ENCODE measurements at regions not wholly inside any gene's neighbourhood (a gene's known extent, or its start where the extent isn't known, plus 50 kb on each side); places are given as distances from the start of the nearest gene placed in this dataset.

DNA sequence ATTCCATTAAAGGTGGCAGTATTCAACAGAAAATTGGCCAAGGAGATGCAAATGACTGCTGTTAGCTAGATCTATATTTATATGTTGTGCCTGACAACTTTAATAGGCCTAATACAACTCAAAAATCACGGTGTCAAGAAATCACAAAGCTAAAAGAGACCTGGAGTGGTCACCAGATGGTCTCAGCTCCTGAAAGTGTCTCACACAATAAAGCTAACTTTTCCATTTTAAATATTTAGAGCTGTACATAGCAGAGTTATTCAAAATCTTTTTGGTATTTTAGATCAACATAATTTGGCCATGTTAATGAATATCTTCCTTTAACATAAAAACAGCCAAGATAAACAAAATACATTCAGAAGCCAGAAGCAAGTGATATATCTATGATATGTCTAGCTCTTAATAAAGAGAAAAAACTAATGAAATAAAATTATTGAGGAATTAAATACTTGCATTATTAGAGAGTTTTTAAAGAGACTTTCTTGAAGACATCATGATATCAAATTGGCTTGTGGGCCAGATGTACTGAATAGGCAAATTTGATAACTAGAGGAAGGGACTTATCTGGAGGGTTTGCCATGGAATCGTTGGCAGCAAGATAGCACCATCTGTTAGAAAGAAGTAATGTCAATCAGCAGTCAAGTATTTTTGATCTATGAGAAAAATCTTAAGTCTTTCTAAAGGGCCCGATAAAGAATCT, 84.9 kb upstream of the SCAF8 start:
- Mint-ChIP-seq H3K36me3 (no peaks in the 10 kb centered on the region), H3K27ac (no peak overlapping the region), H3K9me3 (peaks cover 0 to 3% (median 2%) of the 10 kb centered on the region in 7 donors), H3K4me3 (no peak overlapping the region), H3K27me3 (ENCODE audit: low read depth in 3 of 3) (peaks cover 0 to 3% (median 0%) of the 10 kb centered on the region in 3 donors), H3K4me1 (peaks cover 15% of the 10 kb centered on the region)
- intact Hi-C loops (cut with micrococcal nuclease): no loop called here
- H2AFZ ChIP-seq (ENCODE audit: insufficient read depth, low read depth, low read length, poor library complexity, severe bottlenecking): no peak overlapping the region
- H3K36me3 ChIP-seq (replicated peaks in 1 of 2; ENCODE audit: control insufficient read depth in 1 of 2, insufficient read depth in 2 of 2, low read length in 2 of 2): no peaks in the 10 kb centered on the region
- H4K20me1 ChIP-seq (ENCODE audit: insufficient read depth, low read length): no peaks in the 10 kb centered on the region
- TF ChIP-seq, protein P1, sequence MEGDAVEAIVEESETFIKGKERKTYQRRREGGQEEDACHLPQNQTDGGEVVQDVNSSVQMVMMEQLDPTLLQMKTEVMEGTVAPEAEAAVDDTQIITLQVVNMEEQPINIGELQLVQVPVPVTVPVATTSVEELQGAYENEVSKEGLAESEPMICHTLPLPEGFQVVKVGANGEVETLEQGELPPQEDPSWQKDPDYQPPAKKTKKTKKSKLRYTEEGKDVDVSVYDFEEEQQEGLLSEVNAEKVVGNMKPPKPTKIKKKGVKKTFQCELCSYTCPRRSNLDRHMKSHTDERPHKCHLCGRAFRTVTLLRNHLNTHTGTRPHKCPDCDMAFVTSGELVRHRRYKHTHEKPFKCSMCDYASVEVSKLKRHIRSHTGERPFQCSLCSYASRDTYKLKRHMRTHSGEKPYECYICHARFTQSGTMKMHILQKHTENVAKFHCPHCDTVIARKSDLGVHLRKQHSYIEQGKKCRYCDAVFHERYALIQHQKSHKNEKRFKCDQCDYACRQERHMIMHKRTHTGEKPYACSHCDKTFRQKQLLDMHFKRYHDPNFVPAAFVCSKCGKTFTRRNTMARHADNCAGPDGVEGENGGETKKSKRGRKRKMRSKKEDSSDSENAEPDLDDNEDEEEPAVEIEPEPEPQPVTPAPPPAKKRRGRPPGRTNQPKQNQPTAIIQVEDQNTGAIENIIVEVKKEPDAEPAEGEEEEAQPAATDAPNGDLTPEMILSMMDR (IDR thresholded peaks at IDR 0.05): no peak
- 25% methylated on average over 1 of the region's 3 CpGs for WGBS (ENCODE audit: insufficient coverage)
- no peaks in the 10 kb centered on the region for H3K4me1 ChIP-seq (ENCODE audit: control insufficient read depth in 1 of 2, insufficient read depth in 2 of 2, low read length in 2 of 2)
- no peak for DNase-seq
- no peak overlapping the region for H3K4me2 ChIP-seq (replicated peaks; ENCODE audit: extremely low read depth, low read length, poor library complexity, severe bottlenecking)
- no peak overlapping the region for H3K4me3 ChIP-seq (replicated peaks in 1 of 3; ENCODE audit: low read depth in 2 of 3, low read length in 3 of 3)
- H3K9ac ChIP-seq (ENCODE audit: insufficient read depth, low read length, poor library complexity, severe bottlenecking): no peak overlapping the region
- H3K27me3 ChIP-seq (ENCODE audit: control insufficient read depth in 2 of 2, insufficient read depth in 2 of 2, low read length in 2 of 2): no peaks in the 10 kb centered on the region
- H3K9me3 ChIP-seq (replicated peaks in 1 of 2; ENCODE audit: control insufficient read depth in 1 of 2, insufficient read depth in 1 of 2, low read length in 2 of 2): no peaks in the 10 kb centered on the region
- H3K79me2 ChIP-seq (ENCODE audit: insufficient read depth, low read length): no peaks in the 10 kb centered on the region
- no peak overlapping the region for H3K27ac ChIP-seq (ENCODE audit: low read depth in 1 of 2, low read length in 2 of 2)

DNA sequence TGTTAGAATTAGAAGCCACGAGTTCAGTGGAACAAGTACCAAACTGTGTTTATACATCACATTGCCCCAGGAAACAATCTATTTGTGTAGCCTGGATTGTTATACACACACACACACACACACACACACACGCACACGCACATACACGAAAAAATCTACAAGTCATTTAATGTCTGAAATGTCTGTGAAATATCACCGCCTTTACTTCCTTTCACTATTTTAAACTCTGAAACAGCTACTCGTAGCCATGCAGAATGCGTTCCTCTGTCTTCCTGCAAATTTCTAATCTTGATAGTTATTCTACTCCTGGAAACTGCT, 84.4 kb upstream of the SCAF8 start:
- 60% methylated on average over 1 of the region's 7 CpGs for WGBS (ENCODE audit: insufficient coverage)
- H3K27me3 Mint-ChIP-seq (ENCODE audit: low read depth in 3 of 3): peaks cover 0 to 3% (median 0%) of the 10 kb centered on the region in 3 donors
- peak overlapping the region in 1 of 7 donors; percentile 8 for H3K27ac Mint-ChIP-seq
- no peak overlapping the region for H3K4me2 ChIP-seq (replicated peaks; ENCODE audit: extremely low read depth, low read length, poor library complexity, severe bottlenecking)
- H4K20me1 ChIP-seq (ENCODE audit: insufficient read depth, low read length): no peaks in the 10 kb centered on the region
- H3K4me1 Mint-ChIP-seq: peaks cover 15% of the 10 kb centered on the region
- DNase-seq: no peak
- H3K9me3 ChIP-seq (replicated peaks in 1 of 2; ENCODE audit: control insufficient read depth in 1 of 2, insufficient read depth in 1 of 2, low read length in 2 of 2): no peaks in the 10 kb centered on the region
- H3K36me3 Mint-ChIP-seq: no peaks in the 10 kb centered on the region
- no peaks in the 10 kb centered on the region for H3K27me3 ChIP-seq (ENCODE audit: control insufficient read depth in 2 of 2, insufficient read depth in 2 of 2, low read length in 2 of 2)
- TF ChIP-seq, protein P1 (IDR thresholded peaks at IDR 0.05): no peak
- no peaks in the 10 kb centered on the region for H3K4me1 ChIP-seq (ENCODE audit: control insufficient read depth in 1 of 2, insufficient read depth in 2 of 2, low read length in 2 of 2)
- no peak overlapping the region for H3K27ac ChIP-seq (ENCODE audit: low read depth in 1 of 2, low read length in 2 of 2)
- intact Hi-C loops (cut with micrococcal nuclease): no loop called here
- no peak overlapping the region for H3K9ac ChIP-seq (ENCODE audit: insufficient read depth, low read length, poor library complexity, severe bottlenecking)
- no peaks in the 10 kb centered on the region for H3K36me3 ChIP-seq (replicated peaks in 1 of 2; ENCODE audit: control insufficient read depth in 1 of 2, insufficient read depth in 2 of 2, low read length in 2 of 2)
- H3K9me3 Mint-ChIP-seq: peaks cover 0 to 3% (median 2%) of the 10 kb centered on the region in 7 donors
- H2AFZ ChIP-seq (ENCODE audit: insufficient read depth, low read depth, low read length, poor library complexity, severe bottlenecking): no peak overlapping the region
- H3K4me3 Mint-ChIP-seq: no peak overlapping the region
- H3K4me3 ChIP-seq (replicated peaks in 1 of 3; ENCODE audit: low read depth in 2 of 3, low read length in 3 of 3): no peak overlapping the region
- no peaks in the 10 kb centered on the region for H3K79me2 ChIP-seq (ENCODE audit: insufficient read depth, low read length)
